SKM-1 treated with dmso at 0.1 percent for 144 hours (cell line): ENCODE measurements at regions not wholly inside any gene's neighbourhood (a gene's known extent, or its start where the extent isn't known, plus 50 kb on each side); places are given as distances from the start of the nearest gene placed in this dataset.
A peak's percentile ranks its signal among the peaks of the same experiment; 100 is the strongest.

Experiments
- DNase-seq: peaks from one replicate; lab custom pipeline; 2025; ENCODE audit not compliant: unreplicated experiment; lab: John Stamatoyannopoulos, UW

- DNase-seq: no peak
Observed at GRCh38 chr13:33615436-33615835, 202.5 kb upstream of the RFC3 start.

GRCh38 chr13:33616130-33616529 is 201.8 kb upstream of the RFC3 start:
- no peak for DNase-seq

GRCh38 chr13:33617055-33617454 is 200.9 kb upstream of the RFC3 start:
- no peak for DNase-seq

GRCh38 chr13:33624253-33624652 is 193.7 kb upstream of the RFC3 start:
- DNase-seq: no peak

- DNase-seq: no peak
Observed at GRCh38 chr13:33624740-33625139, 193.2 kb upstream of the RFC3 start.

GRCh38 chr13:33626407-33626806 is 191.5 kb upstream of the RFC3 start:
- no peak for DNase-seq

- no peak for DNase-seq
Observed at GRCh38 chr13:33628662-33629061, 189.3 kb upstream of the RFC3 start.

- DNase-seq: no peak
Observed at GRCh38 chr13:33629605-33630360, 188.2 kb upstream of the RFC3 start.

- DNase-seq: no peak
Observed at GRCh38 chr13:33633701-33634545, 184.0 kb upstream of the RFC3 start.

- DNase-seq: no peak
Observed at GRCh38 chr13:33634546-33634982, 183.4 kb upstream of the RFC3 start.

- no peak for DNase-seq
Observed at GRCh38 chr13:33636243-33636642, 181.7 kb upstream of the RFC3 start.

- DNase-seq: no peak
Observed at GRCh38 chr13:33636955-33637670, 180.8 kb upstream of the RFC3 start.

- no peak for DNase-seq
Observed at GRCh38 chr13:33637978-33638743, 179.8 kb upstream of the RFC3 start.

- DNase-seq: no peak
Observed at GRCh38 chr13:33639158-33639557, 178.8 kb upstream of the RFC3 start.

- DNase-seq: no peak
Observed at GRCh38 chr13:33639626-33640080, 178.3 kb upstream of the RFC3 start.

GRCh38 chr13:33640832-33641231 is 177.1 kb upstream of the RFC3 start:
- no peak for DNase-seq

- DNase-seq: peak; percentile 55
Observed at GRCh38 chr13:33642374-33643065, 175.4 kb upstream of the RFC3 start.

GRCh38 chr13:33644581-33645543 is 173.1 kb upstream of the RFC3 start:
- peak; percentile 75 for DNase-seq
